Gastrocnemius medialis (tissue), 4 donors: ENCODE measurements at regions not wholly inside any gene's neighbourhood (a gene's known extent, or its start where the extent isn't known, plus 50 kb on each side); places are given as distances from the start of the nearest gene placed in this dataset.

Experiments used
- POLR2A ChIP-seq, 2 donors: fragments of 450-650 bp; IDR thresholded peaks; one replicate each; pipeline ENCODE4 v1.6.1; 2017; ENCODE audit warnings: antibody characterized with exemption in 2 of 2, mild to moderate bottlenecking in 2 of 2, moderate library complexity in 2 of 2
- TF ChIP-seq, protein P1 (sequence below), 5 experiments: fragments of 450-650 bp in 3 of 5; fragments of 200-600 bp in 2 of 5; sonication (generic) in 2 of 5; IDR thresholded peaks in 4 of 5; conservative IDR thresholded peaks in 1 of 5; 1 replicate in 4 of 5; 2 replicates in 1 of 5; pipeline ENCODE4 v1.5.1; 2016 to 2019; ENCODE audit warnings: antibody characterized with exemption in 5 of 5, mild to moderate bottlenecking in 3 of 5, moderate library complexity in 3 of 5

DNA sequence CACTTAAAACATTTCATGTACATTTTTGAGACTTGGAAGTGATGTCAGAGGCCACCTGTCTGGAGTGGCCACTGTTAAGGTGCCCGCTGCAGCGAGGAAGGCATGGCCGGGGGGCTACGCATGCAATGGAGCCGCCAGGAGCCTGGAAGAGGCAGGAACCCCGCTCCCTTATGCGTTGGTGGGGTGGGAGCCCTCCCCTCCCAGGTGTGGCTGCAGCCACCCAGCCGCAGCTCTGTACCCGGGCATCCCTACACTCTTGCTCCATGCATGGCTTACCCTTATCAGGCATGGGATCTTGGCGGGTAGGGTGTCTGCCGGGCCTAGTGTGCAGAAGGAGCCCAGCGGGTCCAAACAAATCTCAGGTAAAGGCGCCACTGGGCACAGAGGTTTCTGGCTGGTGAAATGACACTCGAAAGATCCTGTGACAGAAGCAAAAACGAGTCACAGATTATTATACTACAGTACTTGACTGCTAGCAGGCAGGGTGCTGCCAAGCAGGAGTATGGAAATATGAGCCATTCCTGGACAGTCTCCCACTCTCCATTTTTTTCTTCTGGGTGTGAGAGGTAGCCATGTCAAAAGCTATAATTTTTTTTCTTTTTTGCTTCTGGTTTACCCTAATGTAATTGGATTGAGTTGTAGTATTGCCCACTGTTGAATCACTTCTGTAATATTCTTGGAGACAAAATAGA is 1606.3 kb upstream of the MIR17HG start:
- TF ChIP-seq, protein P1, sequence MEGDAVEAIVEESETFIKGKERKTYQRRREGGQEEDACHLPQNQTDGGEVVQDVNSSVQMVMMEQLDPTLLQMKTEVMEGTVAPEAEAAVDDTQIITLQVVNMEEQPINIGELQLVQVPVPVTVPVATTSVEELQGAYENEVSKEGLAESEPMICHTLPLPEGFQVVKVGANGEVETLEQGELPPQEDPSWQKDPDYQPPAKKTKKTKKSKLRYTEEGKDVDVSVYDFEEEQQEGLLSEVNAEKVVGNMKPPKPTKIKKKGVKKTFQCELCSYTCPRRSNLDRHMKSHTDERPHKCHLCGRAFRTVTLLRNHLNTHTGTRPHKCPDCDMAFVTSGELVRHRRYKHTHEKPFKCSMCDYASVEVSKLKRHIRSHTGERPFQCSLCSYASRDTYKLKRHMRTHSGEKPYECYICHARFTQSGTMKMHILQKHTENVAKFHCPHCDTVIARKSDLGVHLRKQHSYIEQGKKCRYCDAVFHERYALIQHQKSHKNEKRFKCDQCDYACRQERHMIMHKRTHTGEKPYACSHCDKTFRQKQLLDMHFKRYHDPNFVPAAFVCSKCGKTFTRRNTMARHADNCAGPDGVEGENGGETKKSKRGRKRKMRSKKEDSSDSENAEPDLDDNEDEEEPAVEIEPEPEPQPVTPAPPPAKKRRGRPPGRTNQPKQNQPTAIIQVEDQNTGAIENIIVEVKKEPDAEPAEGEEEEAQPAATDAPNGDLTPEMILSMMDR (IDR thresholded peaks at IDR 0.05 in 4 of 5, conservative IDR thresholded peaks at IDR 0.05 in 1 of 5) = no peak
- no peak for TF ChIP-seq POLR2A (IDR thresholded peaks at IDR 0.05)
